ENCODE measurements at regions not wholly inside any gene's neighbourhood (a gene's known extent, or its start where the extent isn't known, plus 50 kb on each side); places are given as distances from the start of the nearest gene placed in this dataset.

GRCh38 chr6:6723361-6723760, 134.8 kb downstream of the LY86 start:
- no peak for TF ChIP-seq CTCF (IDR thresholded peaks at IDR 0.05; ENCODE audit: unreplicated experiment)
- H3K4me1 Mint-ChIP-seq (ENCODE audit: low read depth, unreplicated experiment): peaks cover 37% of the 10 kb centered on the region
- no peaks in the 10 kb centered on the region for H3K27me3 Mint-ChIP-seq (ENCODE audit: unreplicated experiment)
- BruUV-seq (replicated peaks): no TSS peak
- H3K9me3 Mint-ChIP-seq (ENCODE audit: low read depth, unreplicated experiment): no peaks in the 10 kb centered on the region
- peaks cover 11% of the 10 kb centered on the region for H3K36me3 Mint-ChIP-seq (ENCODE audit: insufficient read depth, unreplicated experiment)
- H3K4me3 Mint-ChIP-seq (ENCODE audit: low read depth, unreplicated experiment): no peak overlapping the region
- no peak overlapping the region for H3K27ac Mint-ChIP-seq (ENCODE audit: unreplicated experiment)
- intact Hi-C loops (cut with micrococcal nuclease; ENCODE audit: unreplicated experiment): loop anchor here (2.0 to 5.0 kb wide), 2 partner anchors 47 to 519 kb away; no protein-coding TSS in a partner anchor
- CTCF ChIA-PET: interaction anchor here (0.7 to 2.0 kb wide), 2 partner anchors 491 to 520 kb away, joined by 3 to 6 read pairs; no protein-coding TSS in a partner anchor
- no peak for DNase-seq

GRCh38 chr6:6723921-6724538, 135.5 kb downstream of the LY86 start:
- peak overlapping the region; percentile 62 for H3K4me3 Mint-ChIP-seq (ENCODE audit: low read depth, unreplicated experiment)

GRCh38 chr6:6724539-6725467, 136.3 kb downstream of the LY86 start:
- peaks cover 37% of the 10 kb centered on the region for H3K4me1 Mint-ChIP-seq (ENCODE audit: low read depth, unreplicated experiment)
- DNase-seq: peak; percentile 58
- peak overlapping the region; percentile 77 for H3K27ac Mint-ChIP-seq (ENCODE audit: unreplicated experiment)
- no peaks in the 10 kb centered on the region for H3K27me3 Mint-ChIP-seq (ENCODE audit: unreplicated experiment)
- peak; percentile 47 for TF ChIP-seq CTCF (IDR thresholded peaks at IDR 0.05; ENCODE audit: unreplicated experiment)
- H3K4me3 Mint-ChIP-seq (ENCODE audit: low read depth, unreplicated experiment): peak overlapping the region; percentile 62
- CTCF ChIA-PET: interaction anchor here (0.6 to 2.0 kb wide), 4 partner anchors 11 to 518 kb away, joined by 3 to 6 read pairs (median 4); no protein-coding TSS in a partner anchor
- intact Hi-C loops (cut with micrococcal nuclease; ENCODE audit: unreplicated experiment): loop anchor here (5.0 kb wide), 1 partner anchor 517 kb away; no protein-coding TSS in a partner anchor
- no peaks in the 10 kb centered on the region for H3K9me3 Mint-ChIP-seq (ENCODE audit: low read depth, unreplicated experiment)
- peaks cover 11% of the 10 kb centered on the region for H3K36me3 Mint-ChIP-seq (ENCODE audit: insufficient read depth, unreplicated experiment)
- BruUV-seq (replicated peaks): TSS peak; percentile 30

More at GRCh38 chr6:6723921-6724538, 135.5 kb downstream of the LY86 start:
- Mint-ChIP-seq H3K27me3 (ENCODE audit: unreplicated experiment) (no peaks in the 10 kb centered on the region), H3K36me3 (ENCODE audit: insufficient read depth, unreplicated experiment) (peaks cover 11% of the 10 kb centered on the region), H3K9me3 (ENCODE audit: low read depth, unreplicated experiment) (no peaks in the 10 kb centered on the region), H3K4me1 (ENCODE audit: low read depth, unreplicated experiment) (peaks cover 37% of the 10 kb centered on the region), H3K27ac (ENCODE audit: unreplicated experiment) (peak overlapping the region; percentile 77)
- no peak for DNase-seq
- no TSS peak for BruUV-seq (replicated peaks)
- TF ChIP-seq CTCF (IDR thresholded peaks at IDR 0.05; ENCODE audit: unreplicated experiment): no peak
- CTCF ChIA-PET: interaction anchor here (0.7 to 2.0 kb wide), 5 partner anchors 35 to 519 kb away, joined by 3 to 6 read pairs (median 3); no protein-coding TSS in a partner anchor
- intact Hi-C loops (cut with micrococcal nuclease; ENCODE audit: unreplicated experiment): loop anchor here (2.0 to 5.0 kb wide), 2 partner anchors 47 to 518 kb away; no protein-coding TSS in a partner anchor

GRCh38 chr6:6725468-6726209, 137.1 kb downstream of the LY86 start:
- H3K4me3 Mint-ChIP-seq (ENCODE audit: low read depth, unreplicated experiment): peak overlapping the region; percentile 49
- peaks cover 11% of the 10 kb centered on the region for H3K36me3 Mint-ChIP-seq (ENCODE audit: insufficient read depth, unreplicated experiment)
- intact Hi-C loops (cut with micrococcal nuclease; ENCODE audit: unreplicated experiment): no loop called here
- DNase-seq: no peak
- TF ChIP-seq CTCF (IDR thresholded peaks at IDR 0.05; ENCODE audit: unreplicated experiment): no peak
- CTCF ChIA-PET: interaction anchor here (1.2 to 1.3 kb wide), 2 partner anchors 33 to 81 kb away, joined by 3 to 4 read pairs; no protein-coding TSS in a partner anchor
- no peaks in the 10 kb centered on the region for H3K9me3 Mint-ChIP-seq (ENCODE audit: low read depth, unreplicated experiment)
- peaks cover 35% of the 10 kb centered on the region for H3K4me1 Mint-ChIP-seq (ENCODE audit: low read depth, unreplicated experiment)
- peak overlapping the region; percentile 39 for H3K27ac Mint-ChIP-seq (ENCODE audit: unreplicated experiment)
- no TSS peak for BruUV-seq (replicated peaks)
- no peaks in the 10 kb centered on the region for H3K27me3 Mint-ChIP-seq (ENCODE audit: unreplicated experiment)

Data from Calu3 (cell line).